ENCODE measurements at regions not wholly inside any gene's neighbourhood (a gene's known extent, or its start where the extent isn't known, plus 50 kb on each side); places are given as distances from the start of the nearest gene placed in this dataset.
"Not testable (repeated sequence)": the region's sequence is repeated elsewhere in the genome, so short reads cannot be mapped to it uniquely, and the experiment has no call there.

DNA sequence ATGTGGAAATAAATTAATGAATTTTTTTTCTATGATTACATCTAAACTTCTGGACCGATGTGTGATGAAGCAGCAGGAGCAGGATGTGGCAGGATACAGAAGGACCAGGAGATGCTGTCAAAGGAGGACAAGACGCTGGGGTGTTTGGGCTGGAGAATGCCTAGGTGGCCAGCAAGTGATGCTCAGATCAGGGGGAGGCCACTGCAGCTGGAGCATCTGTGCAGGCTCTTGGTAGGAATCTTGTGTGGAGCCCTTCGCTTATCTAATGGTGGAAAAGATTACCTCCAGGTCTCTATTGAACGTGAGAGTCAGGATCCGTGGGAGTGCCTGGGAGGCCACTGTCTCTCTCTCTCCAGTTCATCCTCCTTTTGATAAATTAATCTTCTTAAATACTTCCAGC, 79.8 kb downstream of the MRPL36 start:
- TF ChIP-seq, protein P1, sequence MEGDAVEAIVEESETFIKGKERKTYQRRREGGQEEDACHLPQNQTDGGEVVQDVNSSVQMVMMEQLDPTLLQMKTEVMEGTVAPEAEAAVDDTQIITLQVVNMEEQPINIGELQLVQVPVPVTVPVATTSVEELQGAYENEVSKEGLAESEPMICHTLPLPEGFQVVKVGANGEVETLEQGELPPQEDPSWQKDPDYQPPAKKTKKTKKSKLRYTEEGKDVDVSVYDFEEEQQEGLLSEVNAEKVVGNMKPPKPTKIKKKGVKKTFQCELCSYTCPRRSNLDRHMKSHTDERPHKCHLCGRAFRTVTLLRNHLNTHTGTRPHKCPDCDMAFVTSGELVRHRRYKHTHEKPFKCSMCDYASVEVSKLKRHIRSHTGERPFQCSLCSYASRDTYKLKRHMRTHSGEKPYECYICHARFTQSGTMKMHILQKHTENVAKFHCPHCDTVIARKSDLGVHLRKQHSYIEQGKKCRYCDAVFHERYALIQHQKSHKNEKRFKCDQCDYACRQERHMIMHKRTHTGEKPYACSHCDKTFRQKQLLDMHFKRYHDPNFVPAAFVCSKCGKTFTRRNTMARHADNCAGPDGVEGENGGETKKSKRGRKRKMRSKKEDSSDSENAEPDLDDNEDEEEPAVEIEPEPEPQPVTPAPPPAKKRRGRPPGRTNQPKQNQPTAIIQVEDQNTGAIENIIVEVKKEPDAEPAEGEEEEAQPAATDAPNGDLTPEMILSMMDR (IDR thresholded peaks at IDR 0.05; ENCODE audit: borderline replicate concordance, insufficient read depth, low read depth, low read length) = no peak
- H3K4me3 ChIP-seq (ENCODE audit: low read depth, low read length) = no peak overlapping the region

DNA sequence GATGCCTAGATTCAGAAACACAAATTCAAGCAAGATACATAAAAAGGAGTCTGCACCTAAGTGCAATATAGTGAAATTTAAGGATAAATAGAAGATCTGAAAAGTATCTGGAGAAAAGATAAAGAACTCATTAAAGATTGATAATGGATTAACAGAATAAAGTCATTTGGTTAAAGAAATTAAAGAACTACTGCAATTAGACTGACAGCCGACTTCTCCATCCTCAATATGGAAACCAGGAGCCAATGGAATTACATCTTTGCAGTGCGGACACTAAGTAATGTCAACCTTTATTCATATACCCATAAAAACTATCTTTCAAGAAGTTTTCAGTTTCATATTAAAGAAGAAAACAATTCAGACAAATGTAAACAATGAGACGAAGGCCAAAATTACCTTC, 81.0 kb downstream of the MRPL36 start:
- TF ChIP-seq, protein P1 (IDR thresholded peaks at IDR 0.05; ENCODE audit: borderline replicate concordance, insufficient read depth, low read depth, low read length) = no peak
- no peak overlapping the region for H3K4me3 ChIP-seq (ENCODE audit: low read depth, low read length)

DNA sequence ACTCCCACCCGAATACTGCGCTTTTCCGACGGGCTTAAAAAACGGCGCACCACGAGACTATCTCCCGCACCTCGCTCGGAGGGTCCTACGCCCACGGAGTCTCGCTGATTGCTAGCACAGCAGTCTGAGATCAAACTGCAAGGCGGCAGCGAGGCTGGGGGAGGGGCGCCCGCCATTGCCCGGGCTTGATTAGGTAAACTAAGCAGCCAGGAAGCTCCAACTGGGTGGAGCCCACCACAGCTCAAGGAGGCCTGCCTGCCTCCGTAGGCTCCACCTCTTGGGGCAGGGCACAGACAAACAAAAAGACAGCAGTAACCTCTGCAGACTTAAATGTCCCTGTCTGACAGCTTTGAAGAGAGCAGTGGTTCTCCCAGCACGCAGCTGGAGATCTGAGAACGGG, 89.5 kb downstream of the MRPL36 start:
- not testable (repeated sequence) for H3K4me3 ChIP-seq (ENCODE audit: low read depth, low read length)

DNA sequence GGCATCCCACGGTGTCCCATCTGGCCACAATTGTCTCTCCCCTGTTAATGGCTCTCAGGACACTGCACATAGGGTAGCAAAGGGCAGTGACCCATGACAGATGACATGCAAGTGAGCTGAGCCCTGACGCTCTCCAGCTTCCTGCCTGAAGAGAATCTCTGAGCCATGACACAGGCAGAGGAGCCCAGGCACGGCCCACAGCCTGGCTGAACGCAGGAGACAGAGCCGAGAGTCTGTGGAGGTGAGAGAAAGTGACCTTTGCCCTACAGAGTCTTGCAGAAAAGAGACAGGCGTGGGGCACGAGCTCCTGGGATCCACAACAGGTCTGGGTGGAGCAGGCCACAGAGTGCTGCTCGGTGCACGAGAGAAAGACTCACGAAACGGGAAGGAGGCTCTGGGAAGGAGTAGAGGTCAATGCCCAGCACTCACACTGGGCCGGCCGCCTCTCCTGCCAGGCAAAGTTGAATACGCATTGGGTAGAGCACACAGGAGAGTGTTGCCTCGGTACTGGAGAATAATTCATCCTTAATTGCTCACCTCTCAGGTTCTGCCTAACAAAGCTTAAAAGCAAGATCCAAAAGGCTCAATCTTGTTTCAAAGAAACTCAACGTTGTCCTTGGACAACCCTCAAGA, 90.3 kb downstream of the MRPL36 start:
- TF ChIP-seq, protein P1 (IDR thresholded peaks at IDR 0.05; ENCODE audit: borderline replicate concordance, insufficient read depth, low read depth, low read length) = no peak
- H3K4me3 ChIP-seq (ENCODE audit: low read depth, low read length) = no peak overlapping the region

DNA sequence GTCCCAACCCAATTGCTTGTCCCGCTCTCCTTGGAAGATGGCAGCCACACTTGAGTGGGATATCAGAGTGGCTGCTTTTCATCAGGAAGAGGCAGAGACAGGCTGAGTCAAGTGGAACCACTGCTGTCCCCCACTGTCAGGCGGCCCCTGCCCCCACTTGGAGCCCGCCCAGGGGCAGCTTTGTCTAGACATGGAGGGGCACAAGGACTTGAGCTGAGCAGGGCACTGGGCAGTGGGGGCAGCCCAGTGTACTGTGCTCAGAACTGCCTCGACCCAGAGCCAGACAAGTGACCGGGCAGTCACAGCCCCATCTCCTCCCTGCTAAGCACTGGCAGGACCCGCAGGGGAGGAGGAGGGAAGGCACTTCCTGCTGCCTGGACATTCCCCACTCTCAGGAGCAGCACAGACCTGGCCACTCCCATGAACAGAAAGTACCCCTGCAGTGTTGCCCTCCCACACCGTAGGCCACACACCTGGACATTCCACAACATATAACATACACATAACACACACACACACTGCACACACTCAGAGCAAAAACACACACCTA, 91.0 kb downstream of the MRPL36 start:
- H3K4me3 ChIP-seq (ENCODE audit: low read depth, low read length) = no peak overlapping the region
- TF ChIP-seq, protein P1 (IDR thresholded peaks at IDR 0.05; ENCODE audit: borderline replicate concordance, insufficient read depth, low read depth, low read length) = no peak

DNA sequence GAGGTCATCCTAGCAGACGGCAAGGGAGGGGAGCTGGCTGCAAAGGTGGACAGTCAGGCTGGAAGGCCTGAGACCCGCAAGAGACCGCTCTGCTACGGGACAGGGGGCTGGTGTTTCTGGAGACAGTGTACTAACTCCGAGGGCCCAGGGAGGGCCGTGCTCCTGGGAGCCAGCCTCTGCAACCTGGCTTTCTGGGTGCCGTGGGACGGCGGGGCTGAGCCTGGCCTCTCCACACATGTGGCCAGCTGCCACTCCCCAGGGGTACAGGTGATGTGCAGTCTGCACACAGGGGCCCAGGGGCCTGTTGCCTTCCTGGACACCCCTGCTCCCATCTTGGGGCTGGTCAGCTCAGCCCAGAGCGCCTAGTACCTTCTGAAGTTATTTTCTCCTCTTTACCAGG, 92.2 kb downstream of the MRPL36 start:
- TF ChIP-seq, protein P1 (IDR thresholded peaks at IDR 0.05; ENCODE audit: borderline replicate concordance, insufficient read depth, low read depth, low read length) = no peak
- H3K4me3 ChIP-seq (ENCODE audit: low read depth, low read length) = no peak overlapping the region

DNA sequence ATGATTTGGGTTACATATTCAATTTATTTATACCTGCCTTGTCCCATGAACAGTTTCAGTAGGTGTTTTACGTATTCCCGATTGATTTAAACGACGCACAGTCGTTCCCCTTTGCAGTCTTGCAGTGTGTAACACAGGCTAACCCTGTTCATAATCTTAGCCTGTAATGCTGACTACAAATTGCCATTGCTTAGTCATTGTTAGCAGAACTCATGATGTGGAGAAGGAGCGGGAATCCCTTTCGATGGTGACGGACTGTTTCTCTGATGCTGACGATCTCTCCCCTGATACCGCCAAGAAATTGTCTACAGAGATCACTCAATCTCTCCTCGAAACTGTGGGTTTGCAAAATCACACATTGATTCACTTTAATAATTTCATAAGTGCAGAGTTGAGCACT, 93.2 kb downstream of the MRPL36 start:
- TF ChIP-seq, protein P1 (IDR thresholded peaks at IDR 0.05; ENCODE audit: borderline replicate concordance, insufficient read depth, low read depth, low read length) = no peak
- H3K4me3 ChIP-seq (ENCODE audit: low read depth, low read length) = no peak overlapping the region

Data from GM12875 (cell line).